Body of pancreas (tissue), 4 donors: ENCODE measurements at regions not wholly inside any gene's neighbourhood (a gene's known extent, or its start where the extent isn't known, plus 50 kb on each side); places are given as distances from the start of the nearest gene placed in this dataset.

Experiments used
- ATAC-seq: fragments of 150-250 bp; one replicate; pipeline ENCODE4 v1.9.1; 2016
- DNase-seq, 4 donors: peaks; one replicate each; pipeline ENCODE4 v3.0.0-alpha.2; 2019
- H3K27ac ChIP-seq, 4 donors: fragments of 200-600 bp; sonication (generic); 1 replicate in 3 of 4; 2 replicates in 1 of 4; pipeline versions ENCODE4 v1.5.1 to v1.6.1; 2016 to 2019; ENCODE audit warnings: mild to moderate bottlenecking in 1 of 4, mixed read lengths in 1 of 4, moderate library complexity in 1 of 4
- H3K27me3 ChIP-seq, 2 donors: fragments of 200-600 bp; sonication (generic); one replicate each; pipeline ENCODE4 v1.6.0; 2016; ENCODE audit warnings: mild to moderate bottlenecking in 1 of 2
- H3K36me3 ChIP-seq, 2 donors: fragments of 200-600 bp; sonication (generic); replicated peaks in 1 of 2; 2 replicates each; pipeline ENCODE4 v1.5.1; 2016; ENCODE audit warnings: low read depth in 2 of 2; ENCODE audit not compliant: insufficient read depth in 1 of 2
- H3K4me1 ChIP-seq: fragments of 200-600 bp; sonication (generic); one replicate; pipeline ENCODE4 v1.6.0; 2016
- H3K4me3 ChIP-seq, 2 donors: fragments of 200-600 bp; sonication (generic); 1 replicate in 1 of 2; 2 replicates in 1 of 2; pipeline ENCODE4 v1.5.1; 2016 to 2019
- H3K9me3 ChIP-seq, 3 donors: fragments of 200-600 bp; sonication (generic); 1 replicate in 2 of 3; 2 replicates in 1 of 3; pipeline ENCODE4 v1.5.1; 2016
- POLR2A ChIP-seq, 3 donors: fragments of 450-650 bp; IDR thresholded peaks; one replicate each; pipeline ENCODE4 v1.6.1; 2016; ENCODE audit warnings: antibody characterized with exemption in 3 of 3, mild to moderate bottlenecking in 2 of 3
- whole genome bisulfite sequencing, 2 donors: methylation state at CpG; one replicate each; pipeline ENCODE4 v1.1.5; 2017; 5-methylcytosine and 5-hydroxymethylcytosine counted together
- intact Hi-C: fragments of 100-400 bp; cut with DNase I; formaldehyde crosslinking; loops from one replicate; pipeline ENCODE4 v1.15.1; 2023
- TF ChIP-seq, protein P1 (sequence below), 7 experiments: fragments of 450-650 bp in 4 of 7; fragments of 200-600 bp in 3 of 7; sonication (generic) in 3 of 7; IDR thresholded peaks; one replicate each; pipeline ENCODE4 v1.5.1; 2016 to 2019; ENCODE audit warnings: antibody characterized with exemption in 7 of 7

DNA sequence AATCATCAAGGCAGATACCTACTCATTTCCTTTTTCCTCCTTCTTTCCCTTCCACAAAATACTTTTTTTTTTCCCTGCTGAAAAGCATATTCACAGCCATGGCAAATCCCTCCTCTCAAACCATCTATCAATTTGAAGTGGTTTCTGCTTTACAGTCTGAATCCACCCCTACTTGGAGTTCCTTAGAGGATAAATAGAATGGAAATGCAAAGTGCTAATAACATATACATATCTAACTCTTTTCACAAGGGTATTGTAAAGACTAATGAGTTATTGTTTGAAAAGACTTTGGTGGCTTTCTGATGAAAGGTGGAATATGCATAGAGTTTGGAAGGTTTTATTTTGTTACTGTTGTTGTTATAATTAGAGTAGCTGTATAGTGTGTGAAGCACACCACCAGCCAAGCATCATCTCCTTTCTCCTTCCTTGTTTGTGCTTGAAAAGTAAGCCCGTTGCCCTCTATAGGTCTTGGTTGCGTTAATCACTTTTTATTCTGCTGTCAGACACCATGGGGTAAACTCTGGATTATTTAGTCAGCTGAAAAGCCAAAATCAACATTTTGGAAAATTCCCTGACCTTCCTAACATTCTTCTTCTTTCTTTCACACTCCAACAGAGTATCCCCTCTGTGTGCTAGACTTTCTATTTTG is 2126.9 kb upstream of the CELF4 start:
- DNase-seq (no peak), ATAC-seq (no peak)
- H3K27me3 ChIP-seq: no peaks in the 10 kb centered on the region
- intact Hi-C loops: no loop called here
- H3K9me3 ChIP-seq: no peaks in the 10 kb centered on the region
- H3K27ac ChIP-seq: no peak overlapping the region
- no peaks in the 10 kb centered on the region for H3K36me3 ChIP-seq
- H3K4me3 ChIP-seq: no peak overlapping the region
- no peak for TF ChIP-seq POLR2A (IDR thresholded peaks at IDR 0.05)
- TF ChIP-seq, protein P1, sequence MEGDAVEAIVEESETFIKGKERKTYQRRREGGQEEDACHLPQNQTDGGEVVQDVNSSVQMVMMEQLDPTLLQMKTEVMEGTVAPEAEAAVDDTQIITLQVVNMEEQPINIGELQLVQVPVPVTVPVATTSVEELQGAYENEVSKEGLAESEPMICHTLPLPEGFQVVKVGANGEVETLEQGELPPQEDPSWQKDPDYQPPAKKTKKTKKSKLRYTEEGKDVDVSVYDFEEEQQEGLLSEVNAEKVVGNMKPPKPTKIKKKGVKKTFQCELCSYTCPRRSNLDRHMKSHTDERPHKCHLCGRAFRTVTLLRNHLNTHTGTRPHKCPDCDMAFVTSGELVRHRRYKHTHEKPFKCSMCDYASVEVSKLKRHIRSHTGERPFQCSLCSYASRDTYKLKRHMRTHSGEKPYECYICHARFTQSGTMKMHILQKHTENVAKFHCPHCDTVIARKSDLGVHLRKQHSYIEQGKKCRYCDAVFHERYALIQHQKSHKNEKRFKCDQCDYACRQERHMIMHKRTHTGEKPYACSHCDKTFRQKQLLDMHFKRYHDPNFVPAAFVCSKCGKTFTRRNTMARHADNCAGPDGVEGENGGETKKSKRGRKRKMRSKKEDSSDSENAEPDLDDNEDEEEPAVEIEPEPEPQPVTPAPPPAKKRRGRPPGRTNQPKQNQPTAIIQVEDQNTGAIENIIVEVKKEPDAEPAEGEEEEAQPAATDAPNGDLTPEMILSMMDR (IDR thresholded peaks at IDR 0.05): no peak
- H3K4me1 ChIP-seq: no peaks in the 10 kb centered on the region
- 53 to 63% methylated on average over 2 of the region's 2 CpGs for WGBS, 2 donors

DNA sequence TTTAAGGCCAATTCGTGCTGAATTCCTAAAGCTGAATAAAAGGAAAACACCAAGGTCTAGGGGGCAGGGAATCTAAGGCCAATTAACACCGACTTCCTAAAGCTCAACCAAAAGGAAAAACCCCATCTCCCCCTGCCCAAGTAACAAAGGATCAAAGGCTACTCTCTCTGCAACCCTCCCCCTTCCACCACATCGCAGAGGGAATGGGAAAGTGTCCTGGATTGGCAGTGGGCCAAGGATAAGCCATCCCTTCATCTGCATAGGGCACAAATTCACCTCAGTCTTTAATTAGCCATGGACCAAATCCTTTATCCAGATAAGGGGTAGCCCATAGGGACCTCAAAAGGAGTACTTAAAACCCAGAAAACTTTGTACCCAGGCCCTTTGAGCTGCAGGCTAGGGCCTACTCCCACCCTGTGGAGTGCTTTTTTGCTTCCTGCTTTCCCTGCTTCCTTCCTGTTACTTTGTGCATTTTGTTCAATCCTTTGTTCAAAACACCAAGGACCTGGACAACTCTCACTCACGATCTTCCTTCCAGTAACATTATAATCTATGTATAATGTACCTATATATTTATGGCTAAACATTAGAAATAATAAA is 2119.8 kb upstream of the CELF4 start:
- Histone ChIP-seq H3K27ac (no peak overlapping the region), H3K4me1 (no peaks in the 10 kb centered on the region), H3K9me3 (no peaks in the 10 kb centered on the region), H3K36me3 (no peaks in the 10 kb centered on the region), H3K4me3 (no peak overlapping the region), H3K27me3 (no peaks in the 10 kb centered on the region)
- intact Hi-C loops: no loop called here
- TF ChIP-seq POLR2A (IDR thresholded peaks at IDR 0.05): no peak
- TF ChIP-seq, protein P1 (IDR thresholded peaks at IDR 0.05): no peak
- no peak for ATAC-seq
- no peak for DNase-seq
- WGBS, 2 donors: 43 to 47% methylated on average over 4 of the region's 4 CpGs

DNA sequence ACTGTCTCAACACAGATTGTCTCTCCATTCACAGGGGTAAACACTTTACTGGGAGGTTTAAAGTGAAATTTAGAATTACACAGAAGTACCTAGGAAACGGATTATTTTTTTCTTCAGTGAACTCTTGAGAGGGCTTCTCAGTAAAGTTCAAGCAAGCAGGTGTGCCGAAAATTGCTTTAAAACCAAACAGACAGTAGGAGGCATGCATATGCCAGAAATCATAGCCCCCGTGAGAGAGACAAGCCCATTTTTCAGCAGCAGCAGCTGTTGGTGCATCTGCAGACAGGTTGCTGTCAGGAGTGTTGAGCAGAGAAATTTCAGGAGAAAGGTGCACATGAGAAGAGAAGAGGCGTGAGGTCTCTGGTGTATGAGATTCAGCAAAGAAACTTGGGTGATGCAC is 2115.5 kb upstream of the CELF4 start:
- DNase-seq: no peak
- Histone ChIP-seq H3K27me3 (no peaks in the 10 kb centered on the region), H3K27ac (no peak overlapping the region), H3K4me3 (no peak overlapping the region), H3K36me3 (no peaks in the 10 kb centered on the region), H3K9me3 (no peaks in the 10 kb centered on the region), H3K4me1 (no peaks in the 10 kb centered on the region)
- intact Hi-C loops: no loop called here
- ATAC-seq: no peak
- TF ChIP-seq POLR2A (IDR thresholded peaks at IDR 0.05): no peak
- TF ChIP-seq, protein P1 (IDR thresholded peaks at IDR 0.05): no peak
- WGBS, 2 donors: 64 to 69% methylated on average over 4 of the region's 4 CpGs

DNA sequence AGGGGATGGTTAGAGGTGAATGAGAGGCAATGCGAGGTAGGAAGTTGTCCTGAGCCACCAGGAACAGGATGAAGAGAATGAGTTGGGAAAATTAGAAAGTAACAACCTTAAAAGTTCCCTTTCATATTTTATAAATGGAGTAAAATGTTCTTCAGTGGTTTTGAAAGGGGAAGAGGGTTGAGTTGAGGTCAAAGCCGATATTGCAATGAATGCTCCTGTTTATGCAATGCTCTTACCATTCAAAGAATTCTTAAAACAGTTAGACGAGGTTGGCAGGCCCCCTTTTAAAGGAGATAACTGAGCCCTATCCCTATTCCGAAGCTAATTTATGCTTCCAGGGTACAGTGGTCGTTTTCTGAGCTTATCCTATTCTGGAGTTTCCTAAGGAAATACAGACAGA is 2110.3 kb upstream of the CELF4 start:
- 59 to 71% methylated on average over 5 of the region's 5 CpGs for WGBS, 2 donors
- no peak for DNase-seq

More for the DNA sequence above, 2110.3 kb upstream of the CELF4 start:
- no peak overlapping the region for H3K27ac ChIP-seq
- H3K4me3 ChIP-seq: no peak overlapping the region
- H3K36me3 ChIP-seq: no peaks in the 10 kb centered on the region
- no peak for TF ChIP-seq POLR2A (IDR thresholded peaks at IDR 0.05)
- TF ChIP-seq, protein P1 (IDR thresholded peaks at IDR 0.05): no peak
- ATAC-seq: no peak
- intact Hi-C loops: no loop called here
- H3K9me3 ChIP-seq: no peaks in the 10 kb centered on the region
- no peaks in the 10 kb centered on the region for H3K27me3 ChIP-seq
- H3K4me1 ChIP-seq: no peaks in the 10 kb centered on the region
